Gastroesophageal sphincter (tissue), 2 donors: ENCODE measurements at regions not wholly inside any gene's neighbourhood (a gene's known extent, or its start where the extent isn't known, plus 50 kb on each side); places are given as distances from the start of the nearest gene placed in this dataset.
"Not testable (repeated sequence)": the region's sequence is repeated elsewhere in the genome, so short reads cannot be mapped to it uniquely, and the experiment has no call there.

Experiments
- POLR2A ChIP-seq, 2 donors: fragments of 450-650 bp; IDR thresholded peaks; one replicate each; pipeline ENCODE4 v1.6.1; 2017; ENCODE audit warnings: antibody characterized with exemption in 2 of 2, mild to moderate bottlenecking in 2 of 2, moderate library complexity in 1 of 2
- POLR2AphosphoS5 ChIP-seq: sonication (generic); formaldehyde crosslinking; IDR thresholded peaks from one replicate; pipeline ENCODE4 v1.6.1; 2017; ENCODE audit warnings: antibody characterized with exemption

DNA sequence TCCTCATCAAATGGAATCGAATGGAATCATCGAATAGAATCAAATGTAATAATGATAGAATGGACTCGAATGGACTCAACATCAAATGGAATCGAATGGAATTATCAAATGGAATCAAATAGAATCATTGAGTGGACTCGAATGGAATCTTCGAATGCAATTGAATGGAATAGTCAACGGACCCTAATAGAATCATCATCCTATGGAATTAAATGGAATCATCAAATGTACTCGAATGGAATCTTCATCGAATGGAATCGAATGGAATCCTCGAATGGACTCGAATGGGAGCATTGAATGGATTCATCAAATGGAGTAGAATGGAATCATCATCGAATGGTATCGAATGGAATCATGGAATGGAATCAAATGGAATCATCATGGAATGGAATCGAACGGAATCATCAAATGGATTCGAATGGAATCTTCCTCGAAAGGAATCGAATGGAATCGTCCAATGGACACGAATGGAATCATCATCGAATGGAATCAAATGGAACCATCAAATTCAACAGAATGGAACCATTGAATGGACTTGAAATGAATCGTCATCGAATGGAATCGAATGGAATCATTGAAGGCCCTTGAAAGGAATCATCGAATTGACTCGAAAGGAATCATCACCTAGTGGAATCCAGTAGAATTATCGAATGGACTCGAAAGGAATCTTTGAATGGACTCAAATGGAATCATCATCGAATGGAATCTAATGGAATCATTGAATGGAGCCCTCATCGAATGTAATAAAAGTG lies 224.9 kb downstream of the SHCBP1 start:
- TF ChIP-seq POLR2A (IDR thresholded peaks at IDR 0.05); POLR2AphosphoS5: not testable (repeated sequence)
